Upper lobe of left lung (tissue), 6 donors: ENCODE measurements at regions not wholly inside any gene's neighbourhood (a gene's known extent, or its start where the extent isn't known, plus 50 kb on each side); places are given as distances from the start of the nearest gene placed in this dataset.

Source experiments
- ATAC-seq, 2 donors: fragments of 200-7000 bp; cut with Tn5 transposase; one replicate each; pipeline ENCODE4 v1.9.1; 2022; ENCODE audit warnings: mild to moderate bottlenecking in 2 of 2, moderate library complexity in 2 of 2; ENCODE audit not compliant: low FRiP score in 2 of 2
- DNase-seq, 2 donors: peaks; one replicate each; pipeline ENCODE4 v3.0.0-alpha.2; 2019 to 2020
- H3K27ac ChIP-seq, 4 donors: fragments of 200-600 bp; sonication (generic); one replicate each; pipeline ENCODE4 v1.5.1; 2016 to 2019
- H3K27me3 ChIP-seq, 4 donors: fragments of 200-600 bp; sonication (generic); one replicate each; pipeline ENCODE4 v1.5.1; 2017 to 2019
- H3K36me3 ChIP-seq, 4 donors: fragments of 200-600 bp; sonication (generic); one replicate each; pipeline ENCODE4 v1.5.1; 2016 to 2019
- H3K4me1 ChIP-seq, 4 donors: fragments of 200-600 bp; sonication (generic); one replicate each; pipeline ENCODE4 v1.5.1; 2018 to 2019
- H3K4me3 ChIP-seq, 4 donors: fragments of 200-600 bp; sonication (generic); one replicate each; pipeline ENCODE4 v1.5.1; 2017 to 2019; ENCODE audit warnings: mild to moderate bottlenecking in 2 of 4, moderate library complexity in 1 of 4
- H3K9me3 ChIP-seq, 4 donors: fragments of 200-600 bp; sonication (generic); one replicate each; pipeline ENCODE4 v1.5.1; 2018 to 2019
- CTCF ChIP-seq, 6 experiments: fragments of 450-650 bp in 4 of 6; fragments of 200-600 bp in 2 of 6; sonication (generic) in 2 of 6; IDR thresholded peaks; one replicate each; pipeline ENCODE4 v1.5.1; 2016 to 2019; ENCODE audit warnings: antibody characterized with exemption in 6 of 6
- EP300 ChIP-seq, 4 donors: sonication (generic); formaldehyde crosslinking; IDR thresholded peaks; one replicate each; pipeline ENCODE4 v1.5.1; 2017; ENCODE audit warnings: antibody characterized with exemption in 4 of 4, control low read depth in 2 of 4
- POLR2A ChIP-seq, 4 donors: fragments of 450-650 bp; IDR thresholded peaks; one replicate each; pipeline ENCODE4 v1.5.1; 2016 to 2017; ENCODE audit warnings: antibody characterized with exemption in 4 of 4, mild to moderate bottlenecking in 2 of 4
- POLR2AphosphoS5 ChIP-seq, 2 donors: sonication (generic); formaldehyde crosslinking; IDR thresholded peaks; one replicate each; pipeline ENCODE4 v1.5.1; 2017; ENCODE audit warnings: antibody characterized with exemption in 2 of 2
- WGBS, 2 donors: methylation state at CpG; one replicate each; pipeline ENCODE4 v1.1.5; 2017 to 2018; 5-methylcytosine and 5-hydroxymethylcytosine counted together
- donor health status: DM: no; HTN: no; CAD: no; lungs with moderate emphysema.
- donor health status: DM: no; HTN: yes; CAD: no; lungs with severe emphysema.

- Histone ChIP-seq H3K4me1 (no peaks in the 10 kb centered on the region), H3K27ac (no peak overlapping the region), H3K36me3 (no peaks in the 10 kb centered on the region), H3K9me3 (no peaks in the 10 kb centered on the region), H3K4me3 (no peak overlapping the region), H3K27me3 (no peaks in the 10 kb centered on the region)
- TF ChIP-seq EP300 (IDR thresholded peaks at IDR 0.05) (no peak), POLR2A (IDR thresholded peaks at IDR 0.05) (no peak), CTCF (IDR thresholded peaks at IDR 0.05) (no peak), POLR2AphosphoS5 (IDR thresholded peaks at IDR 0.05) (no peak)
- ATAC-seq (no peak), DNase-seq (no peak)
- 42 to 69% methylated on average over 2 of the region's 2 CpGs for WGBS, 2 donors
These were observed 302.7 kb upstream of the ASIC2 start for GRCh38 chr17:33595828-33596227.

- DNase-seq: no peak
- 50 to 82% methylated on average over 3 of the region's 3 CpGs for WGBS, 2 donors
- Histone ChIP-seq H3K4me3 (no peak overlapping the region), H3K27ac (no peak overlapping the region), H3K27me3 (no peaks in the 10 kb centered on the region), H3K36me3 (no peaks in the 10 kb centered on the region), H3K9me3 (no peaks in the 10 kb centered on the region), H3K4me1 (no peaks in the 10 kb centered on the region)
- no peak for ATAC-seq
- TF ChIP-seq POLR2A (IDR thresholded peaks at IDR 0.05) (no peak), EP300 (IDR thresholded peaks at IDR 0.05) (no peak), CTCF (IDR thresholded peaks at IDR 0.05) (no peak), POLR2AphosphoS5 (IDR thresholded peaks at IDR 0.05) (no peak)
These were observed 303.8 kb upstream of the ASIC2 start for GRCh38 chr17:33596899-33597298.

- no peak overlapping the region for H3K27ac ChIP-seq
- no peaks in the 10 kb centered on the region for H3K27me3 ChIP-seq
- H3K36me3 ChIP-seq: no peaks in the 10 kb centered on the region
- WGBS, 2 donors: 92 to 95% methylated on average over 2 of the region's 2 CpGs
- no peaks in the 10 kb centered on the region for H3K4me1 ChIP-seq
- TF ChIP-seq POLR2AphosphoS5 (IDR thresholded peaks at IDR 0.05) (no peak), EP300 (IDR thresholded peaks at IDR 0.05) (no peak), POLR2A (IDR thresholded peaks at IDR 0.05) (no peak), CTCF (IDR thresholded peaks at IDR 0.05) (no peak)
- no peak overlapping the region for H3K4me3 ChIP-seq
- ATAC-seq (no peak), DNase-seq (no peak)
- no peaks in the 10 kb centered on the region for H3K9me3 ChIP-seq
These were observed 305.7 kb upstream of the ASIC2 start for GRCh38 chr17:33598797-33599196.

- Histone ChIP-seq H3K4me3 (no peak overlapping the region), H3K27me3 (no peaks in the 10 kb centered on the region), H3K4me1 (no peaks in the 10 kb centered on the region), H3K36me3 (no peaks in the 10 kb centered on the region), H3K9me3 (no peaks in the 10 kb centered on the region), H3K27ac (no peak overlapping the region)
- WGBS, 2 donors: 63% methylated on average over 1 of the region's 1 CpG; no CpG with 5 or more reads in 1 of the 2 donors
- DNase-seq: no peak
- TF ChIP-seq CTCF (IDR thresholded peaks at IDR 0.05) (no peak), POLR2AphosphoS5 (IDR thresholded peaks at IDR 0.05) (no peak), EP300 (IDR thresholded peaks at IDR 0.05) (no peak), POLR2A (IDR thresholded peaks at IDR 0.05) (no peak)
- ATAC-seq: no peak
These were observed 309.9 kb upstream of the ASIC2 start for GRCh38 chr17:33602981-33603380.

- Histone ChIP-seq H3K27me3 (no peaks in the 10 kb centered on the region), H3K27ac (no peak overlapping the region), H3K36me3 (no peaks in the 10 kb centered on the region), H3K9me3 (no peaks in the 10 kb centered on the region), H3K4me3 (no peak overlapping the region), H3K4me1 (no peaks in the 10 kb centered on the region)
- no peak for DNase-seq
- 43 to 66% methylated on average over 2 of the region's 2 CpGs for WGBS, 2 donors
- TF ChIP-seq CTCF (IDR thresholded peaks at IDR 0.05) (no peak), POLR2AphosphoS5 (IDR thresholded peaks at IDR 0.05) (no peak), EP300 (IDR thresholded peaks at IDR 0.05) (no peak), POLR2A (IDR thresholded peaks at IDR 0.05) (no peak)
- ATAC-seq: no peak
These were observed 310.7 kb upstream of the ASIC2 start for GRCh38 chr17:33603789-33604188.
